Adrenal gland (tissue), 9 donors: ENCODE measurements at regions not wholly inside any gene's neighbourhood (a gene's known extent, or its start where the extent isn't known, plus 50 kb on each side); places are given as distances from the start of the nearest gene placed in this dataset.

Experiments
- DNase-seq, 7 donors: peaks; one replicate each; pipeline ENCODE4 v3.0.0-alpha.2; 2019 to 2020
- H3K27ac ChIP-seq, 5 donors: fragments of 200-600 bp; sonication (generic) in 4 of 5; 1 replicate in 3 of 5; 2 replicates in 2 of 5; pipeline versions ENCODE4 v1.5.1 to v1.8.0; 2016 to 2020; ENCODE audit warnings: mild to moderate bottlenecking in 1 of 5
- H3K27me3 ChIP-seq: fragments of 200-600 bp; 2 replicates; pipeline ENCODE4 v1.8.0; 2021
- H3K36me3 ChIP-seq, 2 donors: fragments of 200-600 bp; replicated peaks in 1 of 2; 1 replicate in 1 of 2; 2 replicates in 1 of 2; pipeline versions ENCODE4 v1.5.1 to v1.8.0; 2018 to 2022
- H3K4me1 ChIP-seq, 2 donors: fragments of 200-600 bp; replicated peaks in 1 of 2; 1 replicate in 1 of 2; 2 replicates in 1 of 2; pipeline versions ENCODE4 v1.5.1 to v1.8.0; 2018 to 2021
- H3K4me3 ChIP-seq, 4 donors: fragments of 200-600 bp; sonication (generic) in 3 of 4; one replicate each; pipeline ENCODE4 v1.5.1; 2016 to 2018
- H3K9me3 ChIP-seq, 3 donors: fragments of 200-600 bp; sonication (generic) in 1 of 3; replicated peaks in 1 of 3; 1 replicate in 2 of 3; 2 replicates in 1 of 3; pipeline versions ENCODE4 v1.5.1 to v1.8.0; 2016 to 2021
- POLR2A ChIP-seq, 2 donors: fragments of 450-650 bp; IDR thresholded peaks; one replicate each; pipeline ENCODE4 v1.6.1; 2017; ENCODE audit warnings: antibody characterized with exemption in 2 of 2, mild to moderate bottlenecking in 2 of 2, moderate library complexity in 1 of 2
- WGBS, 4 donors: extraction: QIAGEN DNeasy Blood & Tissue Kit in 2 of 4; methylation state at CpG; one replicate each; pipeline versions ENCODE4 v1.1.5 to v1.1.7; 2013 to 2017; 5-methylcytosine and 5-hydroxymethylcytosine counted together
- intact Hi-C, 2 donors: fragments of 100-400 bp; cut with DNase I; formaldehyde crosslinking; loops; one replicate each; pipeline versions ENCODE4 v1.14.1 to v1.15.0; 2022 to 2023
- TF ChIP-seq, protein P1 (sequence below), 6 experiments: fragments of 450-650 bp in 4 of 6; fragments of 200-600 bp in 2 of 6; sonication (generic) in 1 of 6; IDR thresholded peaks; 1 replicate in 5 of 6; 2 replicates in 1 of 6; pipeline versions ENCODE4 v1.5.1 to v1.8.0; 2016 to 2021; ENCODE audit warnings: antibody characterized with exemption in 6 of 6, mild to moderate bottlenecking in 2 of 6, moderate library complexity in 1 of 6
- donor health status: healthy with polysubstance abuse.
- donor health status: Bipolar disorder and iron deficiency.
- donor health status: DM: yes; HTN: yes; CAD: no.
- donor health status: DM: no; HTN: no; CAD: no.
- donor health status: DM: no; HTN: no; CAD: no.

GRCh38 chr18:67302043-67302442 lies 214.5 kb downstream of the DSEL start:
- Histone ChIP-seq H3K27me3 (no peaks in the 10 kb centered on the region), H3K4me1 (no peaks in the 10 kb centered on the region), H3K27ac (no peak overlapping the region), H3K9me3 (no peaks in the 10 kb centered on the region), H3K4me3 (no peak overlapping the region), H3K36me3 (no peaks in the 10 kb centered on the region)
- no peak for TF ChIP-seq POLR2A (IDR thresholded peaks at IDR 0.05)
- TF ChIP-seq, protein P1, sequence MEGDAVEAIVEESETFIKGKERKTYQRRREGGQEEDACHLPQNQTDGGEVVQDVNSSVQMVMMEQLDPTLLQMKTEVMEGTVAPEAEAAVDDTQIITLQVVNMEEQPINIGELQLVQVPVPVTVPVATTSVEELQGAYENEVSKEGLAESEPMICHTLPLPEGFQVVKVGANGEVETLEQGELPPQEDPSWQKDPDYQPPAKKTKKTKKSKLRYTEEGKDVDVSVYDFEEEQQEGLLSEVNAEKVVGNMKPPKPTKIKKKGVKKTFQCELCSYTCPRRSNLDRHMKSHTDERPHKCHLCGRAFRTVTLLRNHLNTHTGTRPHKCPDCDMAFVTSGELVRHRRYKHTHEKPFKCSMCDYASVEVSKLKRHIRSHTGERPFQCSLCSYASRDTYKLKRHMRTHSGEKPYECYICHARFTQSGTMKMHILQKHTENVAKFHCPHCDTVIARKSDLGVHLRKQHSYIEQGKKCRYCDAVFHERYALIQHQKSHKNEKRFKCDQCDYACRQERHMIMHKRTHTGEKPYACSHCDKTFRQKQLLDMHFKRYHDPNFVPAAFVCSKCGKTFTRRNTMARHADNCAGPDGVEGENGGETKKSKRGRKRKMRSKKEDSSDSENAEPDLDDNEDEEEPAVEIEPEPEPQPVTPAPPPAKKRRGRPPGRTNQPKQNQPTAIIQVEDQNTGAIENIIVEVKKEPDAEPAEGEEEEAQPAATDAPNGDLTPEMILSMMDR (IDR thresholded peaks at IDR 0.05) = no peak
- intact Hi-C loops = no loop called here
- no peak for DNase-seq
- WGBS, 4 donors = 25 to 58% (median 47%) methylated on average over 1 of the region's 1 CpG

DNA sequence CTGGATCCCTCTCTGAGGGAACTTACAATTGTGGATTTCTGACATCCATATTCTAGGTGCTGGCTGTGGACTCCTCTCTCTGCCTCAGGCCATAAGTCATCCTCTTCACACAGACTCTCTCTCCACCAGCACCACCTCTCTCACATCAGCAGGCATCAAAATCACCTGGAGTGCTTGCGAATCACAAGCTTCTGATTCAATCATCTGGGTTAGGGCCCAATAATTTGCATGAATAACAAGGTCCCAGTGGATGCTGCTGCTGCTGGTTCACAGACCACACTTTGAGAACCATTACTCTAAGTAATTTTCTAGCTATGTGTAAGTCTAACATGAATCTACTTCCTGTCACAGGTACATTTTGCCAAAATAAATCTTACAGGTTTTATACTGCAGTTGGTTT lies 214.9 kb downstream of the DSEL start:
- intact Hi-C loops = no loop called here
- H3K27me3 ChIP-seq = no peaks in the 10 kb centered on the region
- no peaks in the 10 kb centered on the region for H3K9me3 ChIP-seq
- DNase-seq = no peak
- no peaks in the 10 kb centered on the region for H3K4me1 ChIP-seq
- no peak overlapping the region for H3K27ac ChIP-seq
- no peak for TF ChIP-seq POLR2A (IDR thresholded peaks at IDR 0.05)
- TF ChIP-seq, protein P1 (IDR thresholded peaks at IDR 0.05) = no peak
- H3K4me3 ChIP-seq = no peak overlapping the region
- H3K36me3 ChIP-seq = no peaks in the 10 kb centered on the region
- WGBS, 4 donors = 82 to 96% (median 86%) methylated on average over 1 of the region's 1 CpG

- WGBS, 4 donors = 93 to 96% (median 94%) methylated on average over 4 of the region's 4 CpGs
- no peak for TF ChIP-seq POLR2A (IDR thresholded peaks at IDR 0.05)
- TF ChIP-seq, protein P1 (IDR thresholded peaks at IDR 0.05) = no peak
- H3K36me3 ChIP-seq = no peaks in the 10 kb centered on the region
- H3K27ac ChIP-seq = no peak overlapping the region
- intact Hi-C loops = no loop called here
- H3K27me3 ChIP-seq = no peaks in the 10 kb centered on the region
- peak in 1 of 7 donors; percentile 10 for DNase-seq
- H3K4me1 ChIP-seq = no peaks in the 10 kb centered on the region
- H3K4me3 ChIP-seq = no peak overlapping the region
- no peaks in the 10 kb centered on the region for H3K9me3 ChIP-seq
Measured at GRCh38 chr18:67300498-67300897, 216.0 kb downstream of the DSEL start.

- no peak for DNase-seq
- no peak overlapping the region for H3K27ac ChIP-seq
- no peaks in the 10 kb centered on the region for H3K27me3 ChIP-seq
- TF ChIP-seq POLR2A (IDR thresholded peaks at IDR 0.05) = no peak
- TF ChIP-seq, protein P1 (IDR thresholded peaks at IDR 0.05) = no peak
- no peaks in the 10 kb centered on the region for H3K36me3 ChIP-seq
- intact Hi-C loops = no loop called here
- no peaks in the 10 kb centered on the region for H3K4me1 ChIP-seq
- H3K4me3 ChIP-seq = no peak overlapping the region
- 72 to 82% (median 78%) methylated on average over 3 of the region's 3 CpGs for WGBS, 4 donors
- H3K9me3 ChIP-seq = no peaks in the 10 kb centered on the region
Measured at GRCh38 chr18:67292814-67293213, 223.7 kb downstream of the DSEL start.
